Activated T-cell treated with anti-CD3 and anti-CD28 coated beads, Interleukin-2, amount 50 U/mL, for 1 hour (primary cell): ENCODE measurements at regions not wholly inside any gene's neighbourhood (a gene's known extent, or its start where the extent isn't known, plus 50 kb on each side); places are given as distances from the start of the nearest gene placed in this dataset.

Source experiments
- DNase-seq: peaks from one replicate; pipeline ENCODE4 v3.0.0-alpha.2; 2020

- DNase-seq = no peak
Measured at GRCh38 chr12:82029936-82030335, 270.8 kb upstream of the PPFIA2 start.

- no peak for DNase-seq
Measured at GRCh38 chr12:82028772-82029171, 269.6 kb upstream of the PPFIA2 start.

GRCh38 chr12:82027612-82028011 is 268.5 kb upstream of the PPFIA2 start:
- DNase-seq = no peak

- no peak for DNase-seq
Measured at GRCh38 chr12:82025462-82025861, 266.3 kb upstream of the PPFIA2 start.

GRCh38 chr12:82019533-82019932 is 260.4 kb upstream of the PPFIA2 start:
- DNase-seq = no peak

- no peak for DNase-seq
Measured at GRCh38 chr12:82015623-82016347, 256.6 kb upstream of the PPFIA2 start.

GRCh38 chr12:82012176-82012575 is 253.0 kb upstream of the PPFIA2 start:
- no peak for DNase-seq

- DNase-seq = no peak
Measured at GRCh38 chr12:82009524-82009923, 250.4 kb upstream of the PPFIA2 start.

- DNase-seq = no peak
Measured at GRCh38 chr12:82008251-82008650, 249.1 kb upstream of the PPFIA2 start.

GRCh38 chr12:81998761-81999378 is 239.7 kb upstream of the PPFIA2 start:
- no peak for DNase-seq

- DNase-seq = peak; percentile 18
Measured at GRCh38 chr12:81992461-81992860, 233.3 kb upstream of the PPFIA2 start.

GRCh38 chr12:81991868-81992267 is 232.7 kb upstream of the PPFIA2 start:
- no peak for DNase-seq

- no peak for DNase-seq
Measured at GRCh38 chr12:81988362-81988761, 229.2 kb upstream of the PPFIA2 start.

GRCh38 chr12:81987371-81987770 is 228.2 kb upstream of the PPFIA2 start:
- DNase-seq = no peak

GRCh38 chr12:81976661-81977060 is 217.5 kb upstream of the PPFIA2 start:
- no peak for DNase-seq

GRCh38 chr12:81974762-81975161 is 215.6 kb upstream of the PPFIA2 start:
- no peak for DNase-seq

GRCh38 chr12:81968421-81968820 is 209.3 kb upstream of the PPFIA2 start:
- no peak for DNase-seq

- no peak for DNase-seq
Measured at GRCh38 chr12:81963636-81964035, 204.5 kb upstream of the PPFIA2 start.

- DNase-seq = no peak
Measured at GRCh38 chr12:81963026-81963425, 203.9 kb upstream of the PPFIA2 start.

- DNase-seq = no peak
Measured at GRCh38 chr12:81962126-81962856, 203.1 kb upstream of the PPFIA2 start.

- no peak for DNase-seq
Measured at GRCh38 chr12:81958406-81958805, 199.3 kb upstream of the PPFIA2 start.

GRCh38 chr12:81957631-81958030 is 198.5 kb upstream of the PPFIA2 start:
- no peak for DNase-seq

- DNase-seq = no peak
Measured at GRCh38 chr12:81956468-81956860, 197.3 kb upstream of the PPFIA2 start.

- DNase-seq = no peak
Measured at GRCh38 chr12:81953541-81953940, 194.4 kb upstream of the PPFIA2 start.
